Keratinocyte (primary cell): ENCODE measurements at regions not wholly inside any gene's neighbourhood (a gene's known extent, or its start where the extent isn't known, plus 50 kb on each side); places are given as distances from the start of the nearest gene placed in this dataset.

Experiments
- DNase-seq: peaks from one replicate; pipeline ENCODE4 v3.0.0-alpha.2; 2011; ENCODE audit warnings: low read depth, missing footprints, low spot score
- FAIRE-seq: peaks from 2 replicates; lab custom pipeline; 2011; peaks lifted over from hg19 to GRCh38; lab: Jason Lieb, UNC
- H2AFZ ChIP-seq: 2 replicates; pipeline ENCODE4 v1.6.0; 2012; ENCODE audit warnings: low read length, control low read depth, inconsistent platforms; ENCODE audit not compliant: control insufficient read depth
- H3K27ac ChIP-seq: 2 replicates; pipeline ENCODE4 v1.5.1; 2011; ENCODE audit warnings: low read length; ENCODE audit not compliant: control insufficient read depth, insufficient read depth
- H3K27me3 ChIP-seq: 3 replicates; pipeline ENCODE4 v1.6.0; 2011; ENCODE audit warnings: low read length; ENCODE audit not compliant: control insufficient read depth, insufficient read depth; ENCODE audit errors: extremely low read depth
- H3K36me3 ChIP-seq, 2 experiments: 2 replicates in 1 of 2; 3 replicates in 1 of 2; pipeline ENCODE4 v1.5.1; 2011; ENCODE audit warnings: low read length in 2 of 2, mild to moderate bottlenecking in 1 of 2; ENCODE audit not compliant: control insufficient read depth in 2 of 2, insufficient read depth in 2 of 2; ENCODE audit errors: extremely low read depth in 1 of 2
- H3K4me1 ChIP-seq: 3 replicates; pipeline ENCODE4 v1.5.1; 2011; ENCODE audit warnings: low read length; ENCODE audit not compliant: control insufficient read depth, insufficient read depth; ENCODE audit errors: extremely low read depth
- H3K4me2 ChIP-seq: 3 replicates; pipeline ENCODE4 v1.6.0; 2011; ENCODE audit warnings: low read depth, low read length; ENCODE audit not compliant: control insufficient read depth, insufficient read depth; ENCODE audit errors: extremely low read depth
- H3K4me3 ChIP-seq, 3 experiments: fragments of 200-600 bp in 1 of 3; sonication (generic) in 1 of 3; 2 replicates in 2 of 3; 3 replicates in 1 of 3; pipeline ENCODE4 v1.5.1; 2011 to 2016; ENCODE audit warnings: low read length in 3 of 3, mild to moderate bottlenecking in 3 of 3, control low read depth in 2 of 3, inconsistent platforms in 1 of 3, low read depth in 1 of 3, mixed read lengths in 1 of 3, mixed run types in 1 of 3, moderate library complexity in 1 of 3; ENCODE audit not compliant: control insufficient read depth in 2 of 3, insufficient read depth in 2 of 3; ENCODE audit errors: extremely low read depth in 1 of 3
- H3K79me2 ChIP-seq: 2 replicates; pipeline ENCODE4 v1.6.0; 2012; ENCODE audit warnings: low read length; ENCODE audit not compliant: control insufficient read depth, insufficient read depth
- H3K9ac ChIP-seq: 3 replicates; pipeline ENCODE4 v1.6.0; 2011; ENCODE audit warnings: low read length; ENCODE audit not compliant: control insufficient read depth, insufficient read depth; ENCODE audit errors: extremely low read depth
- H3K9me1 ChIP-seq: 3 replicates; pipeline ENCODE4 v1.6.0; 2011; ENCODE audit warnings: low read length; ENCODE audit not compliant: control insufficient read depth, insufficient read depth; ENCODE audit errors: extremely low read depth
- H3K9me3 ChIP-seq: 2 replicates; pipeline ENCODE4 v1.5.1; 2012; ENCODE audit warnings: low read depth, low read length; ENCODE audit not compliant: control insufficient read depth
- H4K20me1 ChIP-seq: 3 replicates; pipeline ENCODE4 v1.6.0; 2011; ENCODE audit warnings: low read length; ENCODE audit not compliant: control insufficient read depth, insufficient read depth; ENCODE audit errors: extremely low read depth
- EZH2 ChIP-seq: IDR thresholded peaks from one replicate; pipeline ENCODE4 v1.6.1; 2012; ENCODE audit warnings: inconsistent platforms, mild to moderate bottlenecking, low read length, moderate library complexity
- dilution Hi-C: fragments of 300-500 bp; cut with MboI; formaldehyde crosslinking; loops from one replicate; pipeline ENCODE4 v1.7.0; 2020; ENCODE audit warnings: low sequenced_read_pairs; ENCODE audit not compliant: extremely low pct_ligation_motif_present
- TF ChIP-seq, protein P1 (sequence below), 3 experiments: IDR thresholded peaks in 1 of 3; conservative IDR thresholded peaks in 1 of 3; optimal IDR thresholded peaks in 1 of 3; 2 replicates in 2 of 3; 3 replicates in 1 of 3; pipeline versions ENCODE3 to v1.5.1; 2011; ENCODE audit warnings: low read length in 3 of 3, mild to moderate bottlenecking in 3 of 3, moderate library complexity in 2 of 3, control low read depth in 1 of 3, inconsistent platforms in 1 of 3; ENCODE audit not compliant: insufficient read depth in 2 of 3; ENCODE audit errors: extremely low read depth in 1 of 3

DNA sequence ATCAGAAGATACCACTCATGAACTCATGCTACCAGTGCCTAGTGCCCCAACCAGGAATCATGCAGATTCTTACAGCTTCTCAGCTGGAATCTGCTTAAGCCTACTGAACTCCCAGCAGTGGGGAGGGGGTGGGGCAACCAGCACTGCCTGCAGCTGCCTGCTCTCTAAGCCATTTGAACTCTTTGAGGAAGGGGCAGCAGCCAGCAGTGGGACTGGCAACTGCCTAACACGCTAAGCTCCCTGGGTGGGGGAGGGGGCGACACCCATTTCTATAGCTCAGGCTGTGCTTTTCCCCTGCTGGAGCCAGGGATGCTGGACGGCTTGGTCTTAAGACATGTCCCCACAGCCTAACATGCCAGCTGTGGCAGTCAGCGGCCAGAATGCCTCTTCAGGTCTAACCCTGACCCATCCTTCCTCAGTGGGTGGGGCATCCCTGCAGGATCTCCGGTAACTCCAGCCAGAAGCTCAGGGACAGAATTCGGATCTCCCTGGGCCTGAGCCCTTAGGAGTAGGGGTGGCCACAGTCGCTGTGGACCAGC is 889.7 kb downstream of the CDH9 start:
- dilution Hi-C loops, result no loop called here
- no peak overlapping the region for H3K9ac ChIP-seq
- H3K79me2 ChIP-seq, result no peaks in the 10 kb centered on the region
- H3K9me3 ChIP-seq, result peaks cover 2% of the 10 kb centered on the region
- H3K36me3 ChIP-seq, result no peaks in the 10 kb centered on the region
- TF ChIP-seq, protein P1, sequence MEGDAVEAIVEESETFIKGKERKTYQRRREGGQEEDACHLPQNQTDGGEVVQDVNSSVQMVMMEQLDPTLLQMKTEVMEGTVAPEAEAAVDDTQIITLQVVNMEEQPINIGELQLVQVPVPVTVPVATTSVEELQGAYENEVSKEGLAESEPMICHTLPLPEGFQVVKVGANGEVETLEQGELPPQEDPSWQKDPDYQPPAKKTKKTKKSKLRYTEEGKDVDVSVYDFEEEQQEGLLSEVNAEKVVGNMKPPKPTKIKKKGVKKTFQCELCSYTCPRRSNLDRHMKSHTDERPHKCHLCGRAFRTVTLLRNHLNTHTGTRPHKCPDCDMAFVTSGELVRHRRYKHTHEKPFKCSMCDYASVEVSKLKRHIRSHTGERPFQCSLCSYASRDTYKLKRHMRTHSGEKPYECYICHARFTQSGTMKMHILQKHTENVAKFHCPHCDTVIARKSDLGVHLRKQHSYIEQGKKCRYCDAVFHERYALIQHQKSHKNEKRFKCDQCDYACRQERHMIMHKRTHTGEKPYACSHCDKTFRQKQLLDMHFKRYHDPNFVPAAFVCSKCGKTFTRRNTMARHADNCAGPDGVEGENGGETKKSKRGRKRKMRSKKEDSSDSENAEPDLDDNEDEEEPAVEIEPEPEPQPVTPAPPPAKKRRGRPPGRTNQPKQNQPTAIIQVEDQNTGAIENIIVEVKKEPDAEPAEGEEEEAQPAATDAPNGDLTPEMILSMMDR (optimal IDR thresholded peaks at IDR 0.05 in 1 of 3, IDR thresholded peaks at IDR 0.05 in 1 of 3, conservative IDR thresholded peaks at IDR 0.05 in 1 of 3; ENCODE audit: extremely low read depth in 1 of 3, insufficient read depth in 2 of 3, low read length in 3 of 3), result no peak
- no peak for TF ChIP-seq EZH2
- no peak overlapping the region for H3K27ac ChIP-seq
- H3K27me3 ChIP-seq, result no peaks in the 10 kb centered on the region
- no peak overlapping the region for H3K4me2 ChIP-seq
- H3K4me3 ChIP-seq, result no peak overlapping the region
- DNase-seq (no peak), FAIRE-seq (no peak)
- H3K9me1 ChIP-seq, result no peaks in the 10 kb centered on the region
- H4K20me1 ChIP-seq, result no peaks in the 10 kb centered on the region
- H2AFZ ChIP-seq, result no peak overlapping the region
- H3K4me1 ChIP-seq, result no peaks in the 10 kb centered on the region

DNA sequence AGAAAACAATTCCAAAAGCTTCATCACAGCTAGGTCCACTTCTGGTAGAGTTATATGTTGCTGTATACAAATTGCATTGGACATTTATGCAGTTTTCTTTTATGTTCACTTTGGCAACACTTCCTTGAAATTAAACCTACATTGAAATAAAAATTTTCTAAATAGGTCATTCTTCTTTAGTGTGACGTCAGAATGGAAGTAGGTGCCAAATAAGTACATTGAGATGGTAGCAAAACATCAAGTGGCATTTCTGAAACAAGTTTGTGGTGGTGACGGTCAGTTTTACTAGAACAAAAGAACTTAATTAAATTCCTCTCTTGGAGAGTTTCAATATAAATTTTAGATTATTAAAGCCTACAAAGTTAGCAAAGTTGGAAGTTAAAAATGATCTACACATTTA is 895.1 kb downstream of the CDH9 start:
- DNase-seq, result no peak
- no peak overlapping the region for H3K4me3 ChIP-seq
- no peaks in the 10 kb centered on the region for H3K9me3 ChIP-seq
- dilution Hi-C loops, result no loop called here
- TF ChIP-seq, protein P1 (optimal IDR thresholded peaks at IDR 0.05 in 1 of 3, IDR thresholded peaks at IDR 0.05 in 1 of 3, conservative IDR thresholded peaks at IDR 0.05 in 1 of 3; ENCODE audit: extremely low read depth in 1 of 3, insufficient read depth in 2 of 3, low read length in 3 of 3), result no peak
- TF ChIP-seq EZH2, result no peak
- no peaks in the 10 kb centered on the region for H3K27me3 ChIP-seq
- H3K9ac ChIP-seq, result no peak overlapping the region
- no peak for FAIRE-seq
- H3K4me2 ChIP-seq, result no peak overlapping the region
- H2AFZ ChIP-seq, result no peak overlapping the region
- no peaks in the 10 kb centered on the region for H3K4me1 ChIP-seq
- H3K36me3 ChIP-seq, result no peaks in the 10 kb centered on the region
- H3K27ac ChIP-seq, result no peak overlapping the region
- no peaks in the 10 kb centered on the region for H3K9me1 ChIP-seq
- no peaks in the 10 kb centered on the region for H3K79me2 ChIP-seq
- H4K20me1 ChIP-seq, result no peaks in the 10 kb centered on the region
